CD4-positive, alpha-beta T cell treated with Interleukin-17A for 1 hour (primary cell): ENCODE measurements at regions not wholly inside any gene's neighbourhood (a gene's known extent, or its start where the extent isn't known, plus 50 kb on each side); places are given as distances from the start of the nearest gene placed in this dataset.
A peak's percentile ranks its signal among the peaks of the same experiment; 100 is the strongest.

Source experiments
- DNase-seq: peaks from one replicate; pipeline ENCODE4 v3.0.0-alpha.2; 2020

DNA sequence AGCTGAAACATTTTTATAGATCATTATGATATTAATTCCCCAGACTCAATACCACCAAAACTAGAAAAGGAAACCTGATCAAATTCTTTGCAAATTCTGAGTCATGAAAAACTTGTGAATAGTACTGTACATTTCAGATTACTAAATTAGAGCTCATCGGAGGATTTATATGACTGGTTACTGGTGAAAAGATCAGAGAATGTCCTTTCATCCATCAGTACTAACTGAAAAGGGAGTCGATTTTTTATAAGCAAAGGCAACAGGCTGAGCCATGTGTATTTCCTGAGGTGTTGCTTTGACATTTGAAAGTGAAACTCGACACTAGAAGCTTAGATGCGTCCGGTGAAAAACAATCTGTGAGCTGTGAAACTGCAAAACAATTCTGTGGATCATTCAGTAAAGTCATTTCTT is 155.7 kb downstream of the TNFSF18 start:
- peak; percentile 57 for DNase-seq

DNA sequence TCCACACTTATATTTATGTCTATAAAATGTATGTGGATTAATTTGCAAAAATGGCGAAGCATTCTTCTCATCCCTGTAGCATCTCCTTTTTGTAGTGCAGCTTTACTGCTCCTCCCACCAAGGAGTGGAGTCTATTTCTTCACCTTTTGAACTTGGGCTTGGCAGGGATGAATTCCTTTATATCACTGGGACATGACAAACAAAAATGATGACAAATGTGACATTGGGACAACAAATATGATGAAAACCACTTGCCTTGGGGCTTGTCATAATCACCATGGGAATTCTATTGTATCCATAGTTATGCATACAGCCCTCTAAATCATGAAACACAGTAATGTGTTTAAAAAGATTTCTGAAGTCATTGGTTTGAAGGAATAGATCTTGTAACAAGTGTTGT is 155.0 kb downstream of the TNFSF18 start:
- no peak for DNase-seq

DNA sequence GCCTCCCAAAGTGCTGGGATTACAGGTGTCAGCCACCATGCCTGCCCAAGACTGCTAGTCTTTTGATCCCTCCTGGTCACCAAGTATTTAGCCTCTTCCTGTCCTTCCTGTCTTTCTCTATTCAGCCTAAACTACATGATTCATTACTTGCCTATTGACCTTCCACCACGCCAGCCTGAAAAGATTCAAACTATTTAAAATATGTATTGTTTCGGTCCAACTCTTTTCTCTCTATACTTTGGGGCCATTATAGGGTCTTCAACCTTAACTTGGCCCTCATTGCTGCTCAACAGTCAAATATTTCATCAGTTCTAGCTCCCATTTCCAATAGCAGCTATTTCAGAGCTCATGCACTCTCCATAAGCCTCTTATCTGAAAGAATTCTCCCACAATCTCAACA is 153.0 kb downstream of the TNFSF18 start:
- DNase-seq = no peak

DNA sequence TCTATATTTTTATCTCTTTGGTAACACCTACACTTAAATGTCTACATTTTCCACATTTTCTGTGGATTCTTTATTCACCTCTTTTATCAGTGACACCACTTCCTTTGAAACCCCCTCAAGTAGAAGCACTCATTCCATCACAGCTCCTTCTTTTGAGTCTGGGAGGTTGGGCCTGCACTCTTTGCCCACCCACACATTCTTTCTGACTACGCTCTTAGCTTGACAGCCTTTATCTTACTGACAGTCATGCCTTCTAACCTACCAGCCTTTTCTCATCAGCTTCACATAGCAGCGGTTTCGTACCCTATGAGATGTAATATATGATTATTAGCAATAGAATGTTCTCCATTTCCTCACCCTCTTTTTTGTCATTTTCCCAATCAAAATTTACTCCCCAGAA is 151.9 kb downstream of the TNFSF18 start:
- no peak for DNase-seq

DNA sequence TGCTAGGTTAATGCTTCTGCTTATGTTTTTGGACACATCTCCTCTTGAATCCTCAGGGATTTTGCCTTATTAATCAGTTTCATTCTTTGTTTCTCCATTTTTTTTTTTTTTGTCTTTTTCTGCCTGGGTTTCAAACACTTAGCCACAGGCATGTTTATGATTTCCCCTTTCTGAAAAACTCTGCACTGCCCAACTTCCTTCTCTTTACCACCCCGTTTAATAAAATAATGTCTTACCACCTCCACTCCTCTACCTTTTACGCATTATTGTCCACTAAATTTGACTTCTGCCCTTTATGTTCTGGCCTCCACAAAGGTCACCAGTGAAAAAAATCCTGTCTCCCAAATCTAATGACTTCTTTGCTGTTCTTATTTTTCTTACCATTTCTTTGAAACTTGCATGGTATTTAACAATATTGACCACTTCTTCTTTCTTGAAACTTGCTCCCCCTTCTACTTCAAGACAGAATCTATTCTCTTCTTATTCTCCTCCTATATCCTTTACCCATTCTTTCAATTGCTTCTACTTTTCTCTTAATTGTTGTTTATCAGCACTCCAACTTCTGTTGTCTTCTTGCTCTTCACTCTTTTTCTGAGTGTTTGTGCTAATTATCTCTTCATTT is 150.3 kb downstream of the TNFSF18 start:
- DNase-seq = no peak

DNA sequence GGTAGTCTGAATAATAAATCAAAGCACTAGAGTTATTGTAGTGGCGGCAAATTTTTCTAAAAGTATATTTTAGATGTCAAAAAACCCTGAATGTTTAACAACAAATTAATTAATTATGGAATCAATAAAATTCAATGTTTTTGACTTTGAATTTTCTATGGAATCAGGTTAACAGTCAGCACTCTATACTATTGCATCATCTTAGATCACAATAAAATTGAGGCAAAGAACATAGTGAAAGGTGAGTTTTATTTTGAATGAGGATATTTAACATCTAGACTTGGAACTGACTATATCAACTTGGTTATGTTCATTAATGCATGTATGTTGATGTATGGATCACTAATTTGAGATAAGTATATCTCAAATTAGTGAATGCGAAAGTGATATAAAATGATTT is 148.5 kb downstream of the TNFSF18 start:
- no peak for DNase-seq

DNA sequence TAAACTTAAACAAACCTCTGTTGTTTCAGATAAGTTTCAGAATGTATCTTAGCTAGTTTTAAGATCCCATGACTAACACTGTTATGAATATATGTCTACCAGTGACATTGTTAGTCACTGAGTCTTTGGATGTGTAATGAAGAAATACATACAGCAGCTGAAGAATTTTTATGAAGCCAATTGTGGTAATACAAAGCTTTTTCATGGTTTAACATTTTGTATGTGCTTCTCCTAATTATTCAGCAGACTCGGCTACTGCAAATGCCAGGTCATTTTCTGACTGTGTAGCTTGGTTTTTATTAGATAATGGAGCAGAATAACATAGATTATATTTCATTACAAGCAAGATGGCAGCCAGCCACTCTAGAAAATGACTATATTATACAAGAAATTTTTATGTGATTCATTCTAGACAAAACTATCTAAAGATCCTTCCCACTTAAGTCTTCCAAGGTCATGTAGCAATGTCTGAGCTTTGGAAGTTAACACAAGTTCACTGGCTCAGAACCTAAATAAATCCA is 147.8 kb downstream of the TNFSF18 start:
- DNase-seq = no peak

DNA sequence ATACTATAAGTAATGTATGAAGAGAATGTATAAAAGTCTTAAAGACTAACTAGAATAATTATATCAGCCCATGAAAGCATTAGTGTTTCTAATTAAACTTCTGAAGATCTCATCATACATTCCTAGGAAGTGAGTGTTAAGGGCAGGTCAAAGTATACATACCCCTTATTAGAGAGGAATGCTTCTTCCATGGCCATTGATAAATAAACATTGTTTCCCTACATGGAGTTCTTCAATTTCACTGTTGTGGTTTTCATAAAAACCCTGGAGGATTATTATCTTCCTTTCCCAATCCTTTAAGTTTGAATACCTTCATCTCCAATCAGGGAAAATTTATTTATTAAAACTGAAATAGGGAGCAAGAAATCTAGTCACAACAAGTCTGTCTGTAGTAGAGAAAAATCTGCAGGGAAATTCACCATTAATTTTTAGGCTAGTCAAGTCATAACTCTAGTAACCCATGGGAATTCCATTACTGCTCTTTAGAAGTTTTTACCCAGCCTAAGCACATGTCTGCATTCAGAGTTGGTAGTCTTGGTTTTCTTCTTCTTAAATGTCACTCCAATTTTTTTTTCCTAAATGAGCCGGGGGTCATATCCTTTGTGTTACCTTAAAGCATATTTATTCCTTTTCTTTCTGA is 147.0 kb downstream of the TNFSF18 start:
- DNase-seq = no peak

DNA sequence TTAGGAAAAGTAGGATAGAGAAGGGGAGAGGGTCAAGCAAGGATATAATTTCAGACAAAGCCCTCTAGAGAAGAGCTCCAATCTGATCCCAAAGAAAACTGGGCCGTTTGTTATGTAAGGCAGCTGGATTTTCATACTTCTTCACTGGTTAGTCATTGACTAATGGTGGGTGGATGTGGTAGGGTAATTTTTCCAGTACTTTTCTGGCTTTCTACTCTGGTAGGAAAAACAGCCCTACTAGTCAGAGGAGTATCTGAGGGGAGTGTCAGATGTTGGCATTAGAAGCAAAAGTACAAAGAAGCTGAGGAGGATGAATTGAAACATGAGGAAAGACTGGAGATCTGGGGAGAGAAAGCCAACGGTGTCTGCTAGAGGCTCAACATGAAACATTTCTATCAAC is 145.3 kb downstream of the TNFSF18 start:
- no peak for DNase-seq

DNA sequence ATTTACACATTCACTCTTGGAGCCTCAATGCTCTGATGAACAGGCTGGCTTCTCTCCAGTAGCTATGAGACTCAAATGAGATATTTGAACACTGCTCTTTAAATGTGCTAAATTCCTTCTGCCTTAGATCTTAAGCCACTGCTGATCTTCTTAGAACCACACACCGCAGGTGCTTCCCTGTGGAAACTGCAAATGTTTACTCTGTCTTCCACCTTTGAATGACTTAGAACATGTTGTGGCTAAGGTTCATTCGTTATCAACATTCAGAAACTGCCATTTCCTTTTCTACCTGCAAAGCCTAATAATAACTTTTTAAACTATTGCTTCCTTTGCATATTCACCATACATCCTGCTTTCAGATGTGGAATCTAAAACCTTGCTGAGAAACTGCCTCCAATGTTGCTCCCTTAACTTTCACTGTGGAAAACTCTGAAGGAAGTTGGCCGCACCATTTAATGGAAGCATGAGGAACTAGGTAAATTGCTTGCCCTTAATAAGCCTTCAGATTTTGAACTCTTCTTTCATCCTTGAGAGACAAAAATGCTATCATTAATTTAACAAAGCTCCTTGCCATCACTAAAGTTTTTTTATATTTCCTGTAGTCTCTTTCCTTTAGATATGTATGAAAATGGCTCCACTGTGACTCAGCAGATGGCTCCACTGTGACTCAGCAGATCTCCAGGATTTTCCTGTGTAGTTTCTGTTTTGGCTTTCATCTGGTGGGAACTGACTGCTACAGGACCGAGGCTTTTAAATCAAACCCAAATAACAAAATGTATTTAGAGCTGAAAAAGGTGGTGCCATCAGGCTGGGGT is 143.8 kb downstream of the TNFSF18 start:
- DNase-seq = peak; percentile 45

DNA sequence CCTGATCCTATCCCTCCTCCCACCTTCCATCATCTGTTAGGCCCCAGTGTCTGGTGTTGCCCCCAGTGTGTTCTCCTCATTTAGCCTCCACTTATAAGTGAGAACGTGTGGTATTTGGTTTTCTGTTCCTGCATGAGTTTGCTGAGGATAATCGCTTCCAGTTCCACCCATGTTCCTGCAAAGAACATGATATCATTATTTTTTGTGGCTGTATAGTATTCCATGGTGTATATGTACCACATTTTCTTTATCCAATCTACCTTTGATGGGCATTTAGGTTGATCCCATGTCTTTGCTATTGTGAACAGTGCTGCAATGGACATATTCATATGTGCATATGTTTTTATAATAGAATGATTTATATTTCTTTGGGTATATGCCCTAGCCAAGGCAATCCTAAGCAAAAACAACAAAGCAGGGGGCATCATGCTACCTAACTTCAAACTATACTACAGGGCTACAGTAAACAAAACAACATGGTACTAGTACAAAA is 142.9 kb downstream of the TNFSF18 start:
- DNase-seq = no peak

DNA sequence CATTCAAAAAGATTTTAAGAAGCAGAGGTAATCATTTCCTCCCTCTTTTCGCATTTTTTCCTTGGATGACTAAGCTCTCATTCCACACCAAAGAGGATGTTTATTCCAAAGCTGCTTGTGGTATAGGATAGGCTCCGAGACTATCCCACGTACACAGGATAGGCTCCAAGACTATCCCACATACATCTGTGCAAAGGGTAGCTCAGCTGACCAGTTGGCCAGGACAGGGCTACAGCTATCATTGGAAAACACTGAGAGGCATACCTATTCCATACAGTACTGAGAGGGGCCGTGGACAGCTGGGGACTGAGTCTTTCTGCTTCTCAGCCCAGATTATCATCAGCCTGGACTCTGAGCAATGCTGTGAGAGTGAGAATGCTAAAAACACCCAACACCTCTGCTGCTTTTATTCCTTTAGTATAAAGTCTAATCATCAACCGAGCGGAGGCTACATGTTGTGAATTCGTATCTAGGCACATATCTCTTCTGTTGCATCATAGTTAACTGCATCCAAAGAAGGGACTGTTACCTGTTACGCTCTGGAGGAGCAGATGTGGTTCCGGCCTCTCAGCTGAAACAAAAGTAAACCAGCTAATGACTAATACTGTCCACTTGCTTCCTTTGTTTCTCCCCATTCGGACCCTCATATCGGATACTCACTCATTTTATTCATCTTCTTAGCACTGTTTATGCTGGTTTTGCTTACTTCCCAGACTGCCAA is 141.0 kb downstream of the TNFSF18 start:
- DNase-seq = no peak

DNA sequence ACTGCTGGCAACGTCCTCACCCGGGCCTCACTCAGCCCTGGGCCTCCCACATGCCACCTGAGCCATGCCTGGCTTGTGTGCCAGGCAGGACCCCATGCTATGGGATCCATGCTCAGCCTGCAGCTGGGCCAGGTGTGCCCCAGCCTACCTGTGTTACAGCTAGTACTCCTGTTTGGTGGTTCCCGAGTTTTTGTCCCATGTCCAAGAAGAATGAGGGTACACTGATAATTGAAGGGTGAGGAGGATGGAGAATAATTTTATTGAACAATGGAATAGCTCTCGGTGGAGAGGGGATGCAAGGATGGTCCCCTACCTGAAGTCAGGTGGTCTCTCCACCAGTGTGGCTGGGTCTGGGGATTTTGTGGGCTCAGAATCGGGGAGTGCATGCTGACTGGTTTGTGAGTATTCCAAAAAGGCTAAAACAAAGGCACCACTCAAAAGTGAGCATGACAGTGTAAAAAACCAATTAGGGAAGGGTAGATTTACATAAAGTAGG is 137.9 kb downstream of the TNFSF18 start:
- no peak for DNase-seq

DNA sequence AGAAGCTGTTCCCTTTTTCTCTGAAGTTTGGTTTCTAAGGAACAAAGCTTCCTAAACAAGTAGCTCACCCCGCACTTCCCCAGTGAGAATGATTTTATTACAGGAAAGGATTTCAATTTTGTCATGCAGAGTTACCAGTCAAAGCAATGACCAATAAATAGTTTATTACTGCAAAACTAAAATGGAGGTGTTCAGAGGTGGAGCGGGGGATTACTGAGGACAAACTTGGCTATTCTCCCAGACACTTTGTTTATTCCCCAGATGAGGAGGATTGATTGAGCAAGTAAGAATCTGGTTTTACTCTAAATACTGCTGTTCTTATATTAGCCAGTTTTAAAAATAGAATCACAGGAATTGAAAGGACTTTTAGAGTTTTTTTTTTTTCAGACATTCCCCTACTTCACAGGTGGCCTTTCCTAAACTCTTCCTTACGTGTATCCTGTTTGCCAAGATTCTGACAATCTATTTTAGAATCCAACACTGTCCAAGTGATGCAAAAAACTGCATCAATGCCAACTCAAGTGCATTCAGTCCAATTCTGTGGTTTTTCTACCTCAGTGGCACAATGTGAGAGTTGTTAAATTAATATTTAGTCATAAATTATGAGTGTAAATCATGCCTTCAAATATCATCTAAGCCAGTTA is 136.1 kb downstream of the TNFSF18 start:
- no peak for DNase-seq

DNA sequence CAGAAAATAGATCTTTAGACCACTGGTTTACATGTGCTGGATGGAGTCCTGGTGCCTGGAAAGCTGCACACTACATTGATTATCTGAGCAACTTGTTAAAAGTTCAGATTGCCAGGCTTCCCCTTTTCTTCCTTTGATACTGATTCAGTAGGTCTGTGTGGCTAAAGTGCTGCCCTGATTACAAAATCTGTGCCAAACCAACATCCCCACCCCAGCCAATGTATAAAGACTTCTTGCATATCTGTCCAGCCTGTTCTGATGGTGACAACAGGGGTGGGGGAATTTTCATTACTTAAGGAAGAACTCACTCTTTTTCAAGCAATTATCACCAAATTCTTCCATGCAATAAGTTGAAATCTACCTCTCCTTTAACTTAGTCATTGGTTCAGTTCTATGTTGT is 135.5 kb downstream of the TNFSF18 start:
- DNase-seq = no peak

DNA sequence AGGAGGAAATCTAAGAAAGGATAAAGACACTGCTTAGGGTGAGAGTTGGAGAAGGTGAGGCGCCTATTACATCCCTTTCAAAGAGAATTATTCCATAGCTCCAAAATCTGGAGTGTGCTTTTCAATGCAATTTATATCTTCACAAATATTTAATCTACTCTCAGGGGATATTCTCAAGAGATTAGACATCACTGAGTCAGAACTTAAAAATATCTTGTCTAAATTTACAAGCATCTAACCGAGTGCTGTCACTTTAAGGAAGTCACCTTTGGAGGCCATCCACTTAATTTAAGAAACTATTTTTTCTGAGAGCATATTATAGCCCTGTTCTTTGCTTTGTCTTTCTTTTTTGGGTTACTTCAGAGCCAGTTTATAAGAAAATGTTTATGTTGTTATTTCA is 134.6 kb downstream of the TNFSF18 start:
- no peak for DNase-seq

DNA sequence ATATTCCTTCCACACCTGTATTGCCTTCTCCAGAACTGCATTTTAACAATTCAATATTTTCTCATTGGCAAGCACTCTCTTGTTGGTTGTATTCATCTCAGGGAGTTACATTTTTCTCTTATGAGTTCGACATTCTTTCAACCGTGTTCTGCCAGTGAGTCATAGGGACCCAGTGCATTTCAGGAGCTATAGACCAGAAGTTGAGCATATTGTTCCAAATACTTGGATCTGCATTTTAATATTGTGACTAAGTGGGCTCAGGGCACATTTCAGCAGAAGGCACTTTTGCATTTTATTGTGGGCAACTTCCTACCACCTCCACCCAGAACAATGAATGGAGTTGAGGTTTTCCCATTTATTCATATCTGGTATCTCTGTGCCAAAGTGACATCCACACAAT is 132.8 kb downstream of the TNFSF18 start:
- DNase-seq = no peak

DNA sequence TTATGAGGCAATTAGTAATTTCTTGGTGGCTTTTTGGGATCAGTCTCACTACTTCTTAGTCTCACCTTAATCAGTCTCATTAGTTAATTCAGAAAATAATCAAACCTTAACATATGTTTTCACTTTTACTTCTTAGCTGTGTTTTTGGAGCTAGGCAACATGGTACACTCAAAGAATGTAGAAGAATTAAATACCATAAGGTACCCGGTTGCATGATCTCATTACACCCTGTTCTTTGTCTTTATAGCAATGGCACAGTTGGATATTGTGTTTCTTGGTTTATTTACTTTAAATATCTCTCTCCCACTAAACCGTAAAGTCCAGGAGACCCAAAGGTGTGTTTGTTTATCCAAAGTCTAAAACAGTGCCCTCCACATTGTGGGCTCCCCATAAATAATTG is 132.3 kb downstream of the TNFSF18 start:
- no peak for DNase-seq

DNA sequence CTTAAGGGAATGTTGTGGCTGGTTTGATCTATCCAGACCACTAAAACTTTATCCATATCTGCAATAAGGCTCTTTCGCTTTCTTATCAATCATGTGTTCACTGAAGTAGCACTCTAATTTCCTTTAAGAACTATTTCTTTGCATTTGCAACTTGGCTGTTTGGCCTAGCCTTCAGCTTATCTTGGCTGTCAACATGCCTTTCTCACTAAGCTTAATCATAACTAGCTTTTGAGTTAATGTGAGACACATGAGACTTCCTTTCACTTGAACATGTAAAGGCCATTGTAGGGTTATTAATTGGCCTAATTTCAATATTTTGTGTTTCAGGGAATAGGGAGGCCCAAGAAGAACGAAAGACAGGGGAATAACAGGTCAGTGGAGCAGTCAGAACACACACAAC is 124.7 kb downstream of the TNFSF18 start:
- DNase-seq = no peak

DNA sequence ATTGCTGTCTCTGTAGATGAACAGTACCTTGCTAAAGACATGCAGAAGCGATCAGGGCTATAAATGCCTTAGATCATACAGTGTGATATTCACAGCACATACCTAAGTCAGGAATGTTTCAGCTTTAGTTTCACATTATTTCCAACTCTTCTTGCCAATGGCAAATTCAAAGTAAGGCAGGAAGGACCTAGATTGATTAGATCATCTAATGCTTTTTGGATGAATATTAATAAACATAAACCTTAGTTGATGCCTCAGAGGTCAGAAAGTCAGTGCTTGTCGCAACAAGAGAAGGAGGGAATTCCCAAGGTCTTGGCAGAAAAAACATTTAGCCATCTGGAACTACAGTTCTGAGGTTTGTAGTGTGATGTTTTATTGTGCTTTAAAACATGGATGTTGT is 122.3 kb downstream of the TNFSF18 start:
- DNase-seq = no peak

DNA sequence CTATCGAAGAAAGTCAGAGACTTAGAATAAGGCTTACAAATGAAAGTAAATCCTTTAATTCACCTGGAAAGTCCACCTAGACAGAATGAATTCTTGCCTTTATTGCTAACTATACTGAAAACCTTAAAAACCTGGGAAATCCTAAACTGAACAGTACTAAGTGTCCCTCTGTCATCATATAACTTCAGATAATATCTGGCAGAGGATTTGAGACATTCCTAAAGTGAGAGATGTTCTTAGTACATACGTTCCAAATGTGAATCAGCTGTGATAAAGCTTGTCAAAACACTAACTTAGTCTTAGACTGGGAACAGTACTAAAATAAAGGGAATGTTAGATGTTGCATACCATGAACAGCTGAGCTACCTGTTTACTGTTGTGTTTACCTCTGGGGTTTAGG is 121.7 kb downstream of the TNFSF18 start:
- no peak for DNase-seq

DNA sequence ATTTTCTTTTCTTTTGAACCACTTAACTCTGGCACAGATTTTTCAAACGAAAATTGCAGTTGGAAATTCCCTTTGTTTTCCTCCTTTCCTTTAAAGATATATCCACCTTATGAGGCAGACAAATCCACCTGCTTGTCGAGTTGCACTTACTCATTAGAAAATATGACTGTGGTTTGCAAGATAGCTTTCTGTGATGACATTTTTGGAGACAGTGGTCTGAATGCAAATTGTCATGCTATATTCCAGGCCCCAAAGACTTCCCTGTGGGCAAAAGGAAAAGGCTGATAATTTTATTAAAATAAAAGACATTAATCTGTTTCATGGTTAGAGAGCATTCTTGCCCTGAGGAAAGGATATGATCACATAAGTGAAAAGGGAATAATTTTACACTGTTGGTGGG is 120.6 kb downstream of the TNFSF18 start:
- no peak for DNase-seq

DNA sequence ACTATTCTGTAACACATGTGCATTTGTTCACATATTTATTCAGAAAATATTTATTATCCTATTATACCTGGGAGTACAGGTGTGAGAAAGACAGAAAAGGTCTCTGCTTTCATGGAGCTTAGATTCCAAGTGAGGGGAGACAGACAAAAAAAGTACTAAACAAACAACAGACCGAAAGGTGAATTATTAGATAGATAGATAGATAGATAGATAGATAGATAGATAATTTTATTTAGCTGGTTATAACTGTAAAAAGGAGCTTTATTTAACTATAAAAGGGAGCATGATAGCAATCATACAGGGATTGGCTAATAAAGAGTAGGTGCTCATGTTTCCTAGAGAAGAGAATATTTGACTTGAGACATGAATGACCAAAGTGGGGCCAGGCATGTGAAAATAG is 119.4 kb downstream of the TNFSF18 start:
- no peak for DNase-seq
